OCI-LY7 (cell line): ENCODE measurements at regions not wholly inside any gene's neighbourhood (a gene's known extent, or its start where the extent isn't known, plus 50 kb on each side); places are given as distances from the start of the nearest gene placed in this dataset.

Experiments
- BruUV-seq: library from RNA; stranded (reverse); fragments of 400-500 nt; replicated peaks from 2 replicates; lab custom pipeline; 2021; lab: Mats Ljungman, UMichigan
- CTCF ChIA-PET: fragments of 300-600 bp; sonication (Branson Sonifier 250); formaldehyde crosslinking; loops from one replicate; lab custom pipeline; 2022; ENCODE audit warnings: antibody characterized with exemption; ENCODE audit not compliant: unreplicated experiment; lab: Charles Lee
- POLR2A ChIA-PET: fragments of 300-600 bp; sonication (Branson Sonifier 250); formaldehyde crosslinking; loops from one replicate; lab custom pipeline; 2022; ENCODE audit warnings: antibody characterized with exemption; lab: Charles Lee
- DNase-seq: peaks from one replicate; pipeline ENCODE4 v3.0.0-alpha.2; 2015; ENCODE audit warnings: low spot score
- H2AFZ ChIP-seq: fragments of 200-600 bp; sonication (generic), shearing (Covaris generic); 2 replicates; pipeline ENCODE4 v1.6.1; 2014; ENCODE audit warnings: mild to moderate bottlenecking, antibody characterized with exemption, low read length, moderate library complexity
- H3K27ac ChIP-seq: fragments of 200-600 bp; sonication (generic); 2 replicates; pipeline ENCODE4 v1.5.1; 2014; ENCODE audit warnings: mixed run types, low read depth, mild to moderate bottlenecking, moderate library complexity, low read length, inconsistent platforms; ENCODE audit not compliant: poor library complexity, severe bottlenecking
- H3K36me3 ChIP-seq: fragments of 200-600 bp; sonication (generic); 2 replicates; pipeline ENCODE4 v1.6.1; 2014; ENCODE audit warnings: mild to moderate bottlenecking, antibody characterized with exemption, low read length, moderate library complexity, mixed read lengths; ENCODE audit not compliant: insufficient read depth
- H3K4me1 ChIP-seq: fragments of 200-600 bp; sonication (generic); 2 replicates; pipeline ENCODE4 v1.5.1; 2014; ENCODE audit warnings: mild to moderate bottlenecking, low read length; ENCODE audit not compliant: insufficient read depth, poor library complexity, severe bottlenecking
- H3K4me2 ChIP-seq: fragments of 200-600 bp; sonication (generic); 2 replicates; pipeline ENCODE4 v1.6.1; 2014; ENCODE audit warnings: mild to moderate bottlenecking, low read length
- H3K4me3 ChIP-seq: fragments of 200-600 bp; sonication (generic); 2 replicates; pipeline ENCODE4 v1.5.1; 2014; ENCODE audit warnings: mild to moderate bottlenecking, low read depth, low read length; ENCODE audit not compliant: poor library complexity, severe bottlenecking
- H3K79me2 ChIP-seq: fragments of 200-600 bp; sonication (generic); 2 replicates; pipeline ENCODE4 v1.6.1; 2016; ENCODE audit warnings: low read depth, mild to moderate bottlenecking, low read length, moderate library complexity, mixed read lengths; ENCODE audit not compliant: insufficient read depth
- H3K9me2 ChIP-seq: fragments of 200-600 bp; sonication (generic); 2 replicates; pipeline ENCODE4 v1.6.1; 2016; ENCODE audit warnings: mild to moderate bottlenecking, low read length, mixed read lengths; ENCODE audit not compliant: insufficient read depth
- H3K9me3 ChIP-seq: fragments of 200-600 bp; sonication (generic); 2 replicates; pipeline ENCODE4 v1.6.1; 2014; ENCODE audit warnings: mild to moderate bottlenecking, mixed run types, low read length, mixed read lengths
- H4K20me1 ChIP-seq: fragments of 200-600 bp; sonication (generic); 2 replicates; pipeline ENCODE4 v1.6.1; 2014; ENCODE audit warnings: mild to moderate bottlenecking, antibody characterized with exemption, low read length, moderate library complexity, mixed read lengths; ENCODE audit not compliant: insufficient read depth
- CTCF ChIP-seq: fragments of 200-600 bp; sonication (generic); conservative IDR thresholded peaks from 2 replicates; pipeline ENCODE4 v1.5.1; 2014; ENCODE audit warnings: mild to moderate bottlenecking, antibody characterized with exemption, low read length, moderate library complexity, mixed read lengths
- EZH2phosphoT487 ChIP-seq: fragments of 200-600 bp; sonication (generic); IDR thresholded peaks from 2 replicates; pipeline ENCODE4 v1.6.1; 2018; ENCODE audit warnings: low read depth, borderline replicate concordance, mild to moderate bottlenecking, mixed run types, antibody characterized with exemption, low read length, moderate library complexity, mixed read lengths
- intact Hi-C: fragments of 100-400 bp; cut with micrococcal nuclease; formaldehyde crosslinking; loops from one replicate; pipeline ENCODE4 v1.10.0; 2022; ENCODE audit not compliant: unreplicated experiment

DNA sequence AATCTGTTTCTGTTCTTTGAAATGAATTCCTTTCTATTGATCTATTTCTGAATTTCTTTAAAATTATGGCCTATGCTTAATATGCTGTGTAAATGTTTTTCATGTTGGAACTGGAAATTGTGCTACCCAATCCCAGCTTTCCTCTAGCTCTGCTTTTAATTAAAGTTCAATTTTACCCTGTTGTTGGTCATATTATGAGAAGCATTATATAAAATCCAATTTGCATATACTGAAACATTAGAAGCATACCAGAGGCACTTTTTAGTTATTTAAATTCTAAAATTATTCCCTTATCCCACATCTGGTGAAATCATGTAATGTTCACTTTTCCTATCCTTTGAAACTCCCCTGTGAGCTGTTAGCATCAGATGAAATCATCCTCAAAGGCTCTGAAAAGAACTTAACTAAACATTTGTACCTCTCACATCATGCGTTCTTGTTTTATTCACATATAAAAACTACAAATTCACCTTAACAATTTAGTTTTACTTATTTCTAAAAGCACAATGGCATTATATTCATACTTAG lies 160.6 kb upstream of the COL21A1 start:
- Histone ChIP-seq H3K9me2 (no peaks in the 10 kb centered on the region), H3K36me3 (no peaks in the 10 kb centered on the region), H4K20me1 (no peaks in the 10 kb centered on the region), H3K4me2 (no peak overlapping the region), H3K4me1 (no peaks in the 10 kb centered on the region), H2AFZ (no peak overlapping the region), H3K27ac (no peak overlapping the region), H3K4me3 (no peak overlapping the region), H3K79me2 (no peaks in the 10 kb centered on the region), H3K9me3 (no peaks in the 10 kb centered on the region)
- CTCF ChIA-PET: no interaction called here
- intact Hi-C loops: no loop called here
- POLR2A ChIA-PET: no interaction called here
- TF ChIP-seq CTCF: no peak
- no peak for TF ChIP-seq EZH2phosphoT487
- no peak for DNase-seq
- BruUV-seq: no TSS peak

GRCh38 chr6:56406276-56407269 lies 159.2 kb upstream of the COL21A1 start:
- Histone ChIP-seq H3K27ac (no peak overlapping the region), H3K36me3 (no peaks in the 10 kb centered on the region), H3K4me1 (no peaks in the 10 kb centered on the region), H3K4me3 (no peak overlapping the region), H3K79me2 (no peaks in the 10 kb centered on the region), H3K9me3 (no peaks in the 10 kb centered on the region), H2AFZ (no peak overlapping the region), H3K4me2 (no peak overlapping the region), H3K9me2 (no peaks in the 10 kb centered on the region), H4K20me1 (no peaks in the 10 kb centered on the region)
- no TSS peak for BruUV-seq
- no peak for TF ChIP-seq CTCF
- TF ChIP-seq EZH2phosphoT487: no peak
- ChIA-PET CTCF (no interaction called here), POLR2A (interaction anchor here (0.7 to 1.2 kb wide), 3 partner anchors 21 to 37 kb away, joined by 3 to 5 read pairs (median 3); no protein-coding TSS in a partner anchor)
- no peak for DNase-seq
- intact Hi-C loops: no loop called here

- Histone ChIP-seq H3K4me1 (no peaks in the 10 kb centered on the region), H4K20me1 (no peaks in the 10 kb centered on the region), H3K9me3 (no peaks in the 10 kb centered on the region), H2AFZ (no peak overlapping the region), H3K4me2 (no peak overlapping the region), H3K27ac (no peak overlapping the region), H3K36me3 (no peaks in the 10 kb centered on the region), H3K4me3 (no peak overlapping the region), H3K9me2 (no peaks in the 10 kb centered on the region), H3K79me2 (no peaks in the 10 kb centered on the region)
- ChIA-PET CTCF (no interaction called here), POLR2A (no interaction called here)
- no TSS peak for BruUV-seq
- no peak for DNase-seq
- intact Hi-C loops: no loop called here
- TF ChIP-seq EZH2phosphoT487 (no peak), CTCF (no peak)
Measured at GRCh38 chr6:56404599-56404998, 157.2 kb upstream of the COL21A1 start.
